GM18861 (cell line): ENCODE measurements at regions not wholly inside any gene's neighbourhood (a gene's known extent, or its start where the extent isn't known, plus 50 kb on each side); places are given as distances from the start of the nearest gene placed in this dataset.

Experiments used
- ATAC-seq: cut with Tn5 transposase; IDR thresholded peaks from one replicate; pipeline ENCODE4 v1.9.1; 2021; ENCODE audit not compliant: unreplicated experiment

- ATAC-seq, result no peak
These were observed 535.6 kb downstream of the QKI start for GRCh38 chr6:163950159-163950558.

GRCh38 chr6:163949431-163949830 lies 534.9 kb downstream of the QKI start:
- no peak for ATAC-seq

GRCh38 chr6:163948250-163948649 lies 533.7 kb downstream of the QKI start:
- no peak for ATAC-seq

GRCh38 chr6:163947276-163947675 lies 532.8 kb downstream of the QKI start:
- ATAC-seq, result no peak

GRCh38 chr6:163946437-163946836 lies 531.9 kb downstream of the QKI start:
- no peak for ATAC-seq

GRCh38 chr6:163945808-163946207 lies 531.3 kb downstream of the QKI start:
- ATAC-seq, result no peak

GRCh38 chr6:163944897-163945296 lies 530.4 kb downstream of the QKI start:
- no peak for ATAC-seq

- ATAC-seq, result no peak
These were observed 529.3 kb downstream of the QKI start for GRCh38 chr6:163943607-163944385.

- no peak for ATAC-seq
These were observed 528.3 kb downstream of the QKI start for GRCh38 chr6:163942790-163943189.

GRCh38 chr6:163941624-163941976 lies 527.1 kb downstream of the QKI start:
- no peak for ATAC-seq

- no peak for ATAC-seq
These were observed 526.4 kb downstream of the QKI start for GRCh38 chr6:163940705-163941623.

GRCh38 chr6:163937071-163937470 lies 522.6 kb downstream of the QKI start:
- ATAC-seq, result no peak

GRCh38 chr6:163935158-163935762 lies 520.7 kb downstream of the QKI start:
- no peak for ATAC-seq

GRCh38 chr6:163930012-163930411 lies 515.5 kb downstream of the QKI start:
- ATAC-seq, result no peak

- ATAC-seq, result no peak
These were observed 515.0 kb downstream of the QKI start for GRCh38 chr6:163929538-163929937.

GRCh38 chr6:163926642-163927041 lies 512.1 kb downstream of the QKI start:
- no peak for ATAC-seq

- ATAC-seq, result no peak
These were observed 511.3 kb downstream of the QKI start for GRCh38 chr6:163925839-163926238.

GRCh38 chr6:163923658-163924411 lies 509.3 kb downstream of the QKI start:
- no peak for ATAC-seq

- ATAC-seq, result no peak
These were observed 508.0 kb downstream of the QKI start for GRCh38 chr6:163922562-163922961.

GRCh38 chr6:163919652-163920051 lies 505.1 kb downstream of the QKI start:
- no peak for ATAC-seq
